ENCODE measurements at regions not wholly inside any gene's neighbourhood (a gene's known extent, or its start where the extent isn't known, plus 50 kb on each side); places are given as distances from the start of the nearest gene placed in this dataset.

- WGBS, 2 donors: 96 to 100% methylated on average over 1 of the region's 1 CpG
- no peak for TF ChIP-seq POLR2A (IDR thresholded peaks at IDR 0.05)
- TF ChIP-seq, protein P1, sequence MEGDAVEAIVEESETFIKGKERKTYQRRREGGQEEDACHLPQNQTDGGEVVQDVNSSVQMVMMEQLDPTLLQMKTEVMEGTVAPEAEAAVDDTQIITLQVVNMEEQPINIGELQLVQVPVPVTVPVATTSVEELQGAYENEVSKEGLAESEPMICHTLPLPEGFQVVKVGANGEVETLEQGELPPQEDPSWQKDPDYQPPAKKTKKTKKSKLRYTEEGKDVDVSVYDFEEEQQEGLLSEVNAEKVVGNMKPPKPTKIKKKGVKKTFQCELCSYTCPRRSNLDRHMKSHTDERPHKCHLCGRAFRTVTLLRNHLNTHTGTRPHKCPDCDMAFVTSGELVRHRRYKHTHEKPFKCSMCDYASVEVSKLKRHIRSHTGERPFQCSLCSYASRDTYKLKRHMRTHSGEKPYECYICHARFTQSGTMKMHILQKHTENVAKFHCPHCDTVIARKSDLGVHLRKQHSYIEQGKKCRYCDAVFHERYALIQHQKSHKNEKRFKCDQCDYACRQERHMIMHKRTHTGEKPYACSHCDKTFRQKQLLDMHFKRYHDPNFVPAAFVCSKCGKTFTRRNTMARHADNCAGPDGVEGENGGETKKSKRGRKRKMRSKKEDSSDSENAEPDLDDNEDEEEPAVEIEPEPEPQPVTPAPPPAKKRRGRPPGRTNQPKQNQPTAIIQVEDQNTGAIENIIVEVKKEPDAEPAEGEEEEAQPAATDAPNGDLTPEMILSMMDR (IDR thresholded peaks at IDR 0.05): no peak
- TF ChIP-seq EP300 (IDR thresholded peaks at IDR 0.05): no peak
- Histone ChIP-seq H3K27ac (no peak overlapping the region), H3K27me3 (no peaks in the 10 kb centered on the region), H3K4me3 (no peak overlapping the region), H3K36me3 (no peaks in the 10 kb centered on the region), H3K4me1 (peaks cover 0 to 4% (median 0%) of the 10 kb centered on the region in 4 donors), H3K9me3 (no peaks in the 10 kb centered on the region)
- no peak for DNase-seq (ENCODE audit: low spot score in 2 of 2)
These were observed 1017.6 kb downstream of the PCDH9 start for GRCh38 chr13:66212511-66212910.

GRCh38 chr13:66210677-66211076 is 1019.5 kb downstream of the PCDH9 start:
- Histone ChIP-seq H3K27me3 (no peaks in the 10 kb centered on the region), H3K9me3 (no peaks in the 10 kb centered on the region), H3K36me3 (no peaks in the 10 kb centered on the region), H3K27ac (no peak overlapping the region), H3K4me1 (no peaks in the 10 kb centered on the region), H3K4me3 (no peak overlapping the region)
- no peak for DNase-seq (ENCODE audit: low spot score in 2 of 2)
- WGBS, 2 donors: 54 to 75% methylated on average over 3 of the region's 3 CpGs
- TF ChIP-seq, protein P1 (IDR thresholded peaks at IDR 0.05): no peak
- TF ChIP-seq POLR2A (IDR thresholded peaks at IDR 0.05) (no peak), EP300 (IDR thresholded peaks at IDR 0.05) (no peak)

DNA sequence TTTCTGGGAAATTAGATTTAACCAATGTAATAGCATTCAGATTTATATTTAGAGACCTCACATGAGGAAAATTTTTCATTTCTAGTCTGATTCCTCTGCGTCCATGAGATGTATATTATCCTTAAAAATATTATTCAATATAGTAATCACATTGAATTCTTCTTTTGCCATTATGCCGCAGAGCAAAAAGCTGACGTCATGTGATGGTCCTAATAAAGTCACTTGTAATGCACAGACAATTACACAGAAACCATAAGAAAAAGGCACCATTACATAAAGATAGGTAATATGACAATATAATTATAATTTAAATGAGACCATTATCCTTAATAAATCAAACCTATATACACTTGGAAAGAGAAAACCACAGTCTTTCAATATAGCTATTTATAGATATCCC is 1021.5 kb downstream of the PCDH9 start:
- no peak overlapping the region for H3K27ac ChIP-seq
- no peaks in the 10 kb centered on the region for H3K9me3 ChIP-seq
- whole genome bisulfite sequencing, 2 donors: 58 to 63% methylated on average over 3 of the region's 3 CpGs
- H3K27me3 ChIP-seq: no peaks in the 10 kb centered on the region
- DNase-seq (ENCODE audit: low spot score in 2 of 2): no peak
- H3K36me3 ChIP-seq: no peaks in the 10 kb centered on the region
- H3K4me3 ChIP-seq: no peak overlapping the region
- H3K4me1 ChIP-seq: no peaks in the 10 kb centered on the region
- TF ChIP-seq POLR2A (IDR thresholded peaks at IDR 0.05): no peak
- TF ChIP-seq, protein P1 (IDR thresholded peaks at IDR 0.05): no peak
- TF ChIP-seq EP300 (IDR thresholded peaks at IDR 0.05): no peak

DNA sequence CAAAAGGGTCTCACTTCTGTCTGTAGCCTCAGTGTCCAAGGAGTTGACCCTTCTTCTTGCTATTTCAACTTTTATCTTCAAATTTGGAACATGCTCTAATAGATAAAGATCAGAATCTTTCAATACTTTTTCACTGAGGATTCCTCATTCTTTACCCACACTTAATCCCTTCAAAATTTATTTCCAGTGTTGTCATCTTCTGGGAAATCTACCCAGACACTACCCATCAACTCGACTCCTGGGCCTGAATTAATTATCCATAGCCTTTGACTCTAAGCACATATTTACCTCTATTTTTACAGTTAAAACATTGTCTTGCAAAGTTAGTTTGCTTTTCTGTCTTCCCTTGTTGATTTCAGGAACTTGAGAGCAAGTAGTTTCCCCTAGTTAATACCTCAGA is 1022.5 kb downstream of the PCDH9 start:
- WGBS, 2 donors: 49 to 65% methylated on average over 1 of the region's 1 CpG
- no peak for DNase-seq (ENCODE audit: low spot score in 2 of 2)
- Histone ChIP-seq H3K27ac (no peak overlapping the region), H3K4me3 (no peak overlapping the region), H3K4me1 (no peaks in the 10 kb centered on the region), H3K27me3 (no peaks in the 10 kb centered on the region), H3K36me3 (no peaks in the 10 kb centered on the region), H3K9me3 (no peaks in the 10 kb centered on the region)
- TF ChIP-seq POLR2A (IDR thresholded peaks at IDR 0.05): no peak
- TF ChIP-seq, protein P1 (IDR thresholded peaks at IDR 0.05): no peak
- no peak for TF ChIP-seq EP300 (IDR thresholded peaks at IDR 0.05)

DNA sequence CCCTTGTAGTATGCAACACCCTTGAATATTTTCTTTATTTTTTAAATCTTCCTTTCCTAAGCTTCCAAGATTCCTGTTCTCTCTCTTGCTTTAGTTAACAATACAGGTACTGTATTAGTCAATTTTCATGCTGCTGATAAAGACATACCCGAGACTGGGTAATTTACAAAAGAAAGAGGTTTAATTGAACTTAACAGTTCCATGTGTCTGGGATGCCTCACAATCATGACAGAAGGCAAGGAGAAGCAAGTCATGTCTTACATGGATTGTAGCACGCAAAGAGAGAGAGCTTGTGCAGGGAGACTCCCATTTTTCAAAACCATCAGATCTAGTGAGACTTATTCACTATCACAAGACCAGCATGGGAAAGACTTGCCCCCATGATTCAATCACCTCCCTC is 1024.3 kb downstream of the PCDH9 start:
- H3K36me3 ChIP-seq: no peaks in the 10 kb centered on the region
- H3K4me1 ChIP-seq: no peaks in the 10 kb centered on the region
- H3K9me3 ChIP-seq: no peaks in the 10 kb centered on the region
- DNase-seq (ENCODE audit: low spot score in 2 of 2): no peak
- WGBS, 2 donors: 38 to 41% methylated on average over 2 of the region's 2 CpGs
- H3K27ac ChIP-seq: no peak overlapping the region
- H3K4me3 ChIP-seq: no peak overlapping the region
- TF ChIP-seq POLR2A (IDR thresholded peaks at IDR 0.05) (no peak), EP300 (IDR thresholded peaks at IDR 0.05) (no peak)
- TF ChIP-seq, protein P1 (IDR thresholded peaks at IDR 0.05): no peak
- no peaks in the 10 kb centered on the region for H3K27me3 ChIP-seq
